ENCODE measurements at regions not wholly inside any gene's neighbourhood (a gene's known extent, or its start where the extent isn't known, plus 50 kb on each side); places are given as distances from the start of the nearest gene placed in this dataset.

- TF ChIP-seq POLR2AphosphoS5 (IDR thresholded peaks at IDR 0.05; ENCODE audit: borderline replicate concordance, low read depth, low read length): no peak
- TF ChIP-seq EZH2 (IDR thresholded peaks at IDR 0.05): no peak
- TF ChIP-seq FOXP2 (optimal IDR thresholded peaks at IDR 0.05; ENCODE audit: control extremely low read depth, extremely low read length, insufficient read depth): no peak
These were observed 89.1 kb upstream of the COL24A1 start for GRCh38 chr1:86245566-86246190.
